H1 (cell line): ENCODE measurements at regions not wholly inside any gene's neighbourhood (a gene's known extent, or its start where the extent isn't known, plus 50 kb on each side); places are given as distances from the start of the nearest gene placed in this dataset.

ENCODE experiments used
- CTCF ChIA-PET: fragments of 300-600 bp; sonication (Branson Sonifier 250); formaldehyde crosslinking; loops from one replicate; lab custom pipeline; 2021; ENCODE audit not compliant: partially characterized antibody; lab: Charles Lee
- POLR2A ChIA-PET: fragments of 300-600 bp; sonication (Branson Sonifier 250); formaldehyde crosslinking; loops from one replicate; lab custom pipeline; 2021; ENCODE audit warnings: inconsistent platforms; ENCODE audit not compliant: partially characterized antibody; lab: Charles Lee
- DNase-seq, 2 experiments: peaks; one replicate each; pipeline versions ENCODE4 v3.0.0 to v3.0.0-alpha.2; 2010 to 2022; ENCODE audit warnings: low spot score in 2 of 2, low read depth in 1 of 2, mixed read lengths in 1 of 2
- FAIRE-seq: peaks from 2 replicates; lab custom pipeline; 2011; peaks lifted over from hg19 to GRCh38; lab: Jason Lieb, UNC
- H2AFZ ChIP-seq: 2 replicates; pipeline ENCODE4 v1.8.1; 2012; ENCODE audit warnings: low read length, inconsistent platforms
- H2AK5ac ChIP-seq: 2 replicates; pipeline ENCODE4 v1.6.1; 2013; ENCODE audit warnings: low read depth, low read length
- H2BK120ac ChIP-seq: replicated peaks from 2 replicates; pipeline ENCODE3; 2013; ENCODE audit warnings: low read depth, low read length, inconsistent platforms
- H2BK12ac ChIP-seq: 2 replicates; pipeline ENCODE4 v1.6.1; 2013; ENCODE audit warnings: low read depth, low read length
- H2BK15ac ChIP-seq: 2 replicates; pipeline ENCODE4 v1.6.1; 2013; ENCODE audit warnings: low read length
- H2BK20ac ChIP-seq: 2 replicates; pipeline ENCODE4 v1.6.1; 2013; ENCODE audit warnings: low read length
- H2BK5ac ChIP-seq: 2 replicates; pipeline ENCODE4 v1.6.1; 2013; ENCODE audit warnings: low read depth, low read length
- H3K14ac ChIP-seq: 2 replicates; pipeline ENCODE4 v1.6.1; 2013; ENCODE audit warnings: inconsistent platforms; ENCODE audit not compliant: insufficient read length
- H3K18ac ChIP-seq: 2 replicates; pipeline ENCODE4 v1.6.1; 2013; ENCODE audit warnings: low read length; ENCODE audit errors: extremely low read depth
- H3K23ac ChIP-seq: 2 replicates; pipeline ENCODE4 v1.6.1; 2013; ENCODE audit warnings: inconsistent platforms; ENCODE audit not compliant: insufficient read length
- H3K23me2 ChIP-seq: 2 replicates; pipeline ENCODE4 v1.6.1; 2013; ENCODE audit warnings: low read depth, low read length
- H3K27ac ChIP-seq: 2 replicates; pipeline ENCODE4 v1.6.1; 2011; ENCODE audit warnings: low read depth, low read length, inconsistent platforms
- H3K27me3 ChIP-seq, 4 experiments: replicated peaks in 1 of 4; 1 replicate in 1 of 4; 2 replicates in 3 of 4; pipeline versions ENCODE4 v1.6.1 to v1.8.1; 2011 to 2013; ENCODE audit warnings: low read length in 3 of 4, mild to moderate bottlenecking in 3 of 4, inconsistent platforms in 2 of 4, mixed read lengths in 2 of 4, moderate library complexity in 1 of 4; ENCODE audit not compliant: control insufficient read depth in 3 of 4, insufficient read depth in 3 of 4; ENCODE audit errors: extremely low read depth in 1 of 4
- H3K36me3 ChIP-seq, 4 experiments: 2 replicates each; pipeline versions ENCODE4 v1.6.1 to v1.8.1; 2011 to 2013; ENCODE audit warnings: mild to moderate bottlenecking in 4 of 4, low read length in 3 of 4, moderate library complexity in 2 of 4, control low read depth in 1 of 4, inconsistent platforms in 1 of 4; ENCODE audit not compliant: insufficient read depth in 4 of 4, control insufficient read depth in 2 of 4
- H3K4ac ChIP-seq: replicated peaks from 2 replicates; pipeline ENCODE3; 2013; ENCODE audit warnings: low read length, low read depth, mixed read lengths, inconsistent platforms; ENCODE audit not compliant: insufficient read length
- H3K4me1 ChIP-seq, 4 experiments: replicated peaks in 1 of 4; 1 replicate in 1 of 4; 2 replicates in 3 of 4; pipeline versions ENCODE4 v1.6.1 to v1.8.1; 2011 to 2013; ENCODE audit warnings: low read length in 3 of 4, inconsistent platforms in 2 of 4, mixed read lengths in 1 of 4; ENCODE audit not compliant: insufficient read depth in 4 of 4, control insufficient read depth in 3 of 4
- H3K4me2 ChIP-seq, 2 experiments: 2 replicates each; pipeline versions ENCODE4 v1.6.1 to v1.8.1; 2011 to 2013; ENCODE audit warnings: low read depth in 2 of 2, low read length in 2 of 2, control low read depth in 1 of 2, inconsistent platforms in 1 of 2, mild to moderate bottlenecking in 1 of 2; ENCODE audit not compliant: insufficient read depth in 1 of 2
- H3K4me3 ChIP-seq, 4 experiments: fragments of 200-600, 300-600 bp in 1 of 4; sonication (generic), shearing (Covaris generic), sonication (Bioruptor Twin) in 1 of 4; 2 replicates each; pipeline versions ENCODE4 v1.5.1 to v1.8.1; 2011 to 2016; ENCODE audit warnings: low read length in 4 of 4, low read depth in 3 of 4, control low read depth in 2 of 4, inconsistent platforms in 2 of 4, mild to moderate bottlenecking in 2 of 4, mixed read lengths in 1 of 4, moderate library complexity in 1 of 4; ENCODE audit not compliant: insufficient read depth in 2 of 4; ENCODE audit errors: extremely low read depth in 1 of 4
- H3K56ac ChIP-seq: replicated peaks from 2 replicates; pipeline ENCODE3; 2013; ENCODE audit warnings: low read depth, mild to moderate bottlenecking, mixed read lengths, low read length, inconsistent platforms; ENCODE audit not compliant: insufficient read length
- H3K79me1 ChIP-seq: 2 replicates; pipeline ENCODE4 v1.6.1; 2013; ENCODE audit warnings: low read depth, low read length, control low read depth
- H3K79me2 ChIP-seq, 2 experiments: 2 replicates each; pipeline versions ENCODE4 v1.6.1 to v1.8.1; 2012 to 2013; ENCODE audit warnings: low read length in 2 of 2, mild to moderate bottlenecking in 2 of 2, inconsistent platforms in 1 of 2; ENCODE audit not compliant: insufficient read depth in 2 of 2, control insufficient read depth in 1 of 2
- H3K9ac ChIP-seq, 4 experiments: replicated peaks in 1 of 4; 1 replicate in 1 of 4; 2 replicates in 3 of 4; pipeline versions ENCODE4 v1.6.1 to v1.8.1; 2011 to 2013; ENCODE audit warnings: low read depth in 3 of 4, low read length in 3 of 4, control low read depth in 2 of 4, mild to moderate bottlenecking in 2 of 4, moderate library complexity in 2 of 4, inconsistent platforms in 1 of 4; ENCODE audit errors: extremely low read depth in 1 of 4
- H3K9me3 ChIP-seq, 2 experiments: 2 replicates each; pipeline versions ENCODE4 v1.6.1 to v1.8.1; 2012 to 2013; ENCODE audit warnings: mild to moderate bottlenecking in 2 of 2, moderate library complexity in 2 of 2, control low read depth in 1 of 2, inconsistent platforms in 1 of 2, low read depth in 1 of 2, low read length in 1 of 2, mixed read lengths in 1 of 2; ENCODE audit not compliant: insufficient read depth in 2 of 2
- H4K20me1 ChIP-seq, 2 experiments: replicated peaks in 1 of 2; 2 replicates each; pipeline versions ENCODE3 to v1.8.1; 2011 to 2013; ENCODE audit warnings: inconsistent platforms in 2 of 2, low read length in 2 of 2, mild to moderate bottlenecking in 1 of 2; ENCODE audit not compliant: insufficient read depth in 2 of 2, control insufficient read depth in 1 of 2
- H4K5ac ChIP-seq: 2 replicates; pipeline ENCODE4 v1.6.1; 2013; ENCODE audit warnings: low read length, low read depth, mixed read lengths, inconsistent platforms; ENCODE audit not compliant: insufficient read length
- H4K8ac ChIP-seq: 2 replicates; pipeline ENCODE4 v1.8.0; 2013; ENCODE audit warnings: mild to moderate bottlenecking, moderate library complexity, low read length, inconsistent platforms; ENCODE audit not compliant: insufficient read depth; ENCODE audit errors: extremely low read depth
- H4K91ac ChIP-seq: replicated peaks from 2 replicates; pipeline ENCODE3; 2013; ENCODE audit warnings: low read length, mixed read lengths, inconsistent platforms; ENCODE audit not compliant: insufficient read length
- SAP30 ChIP-seq: fragments of 300-600 bp; sonication (generic); IDR thresholded peaks from 2 replicates; pipeline ENCODE4 v1.7.1; 2012; ENCODE audit warnings: low read length, moderate library complexity, mild to moderate bottlenecking, inconsistent platforms; ENCODE audit not compliant: insufficient read depth, insufficient replicate concordance
- WGBS, 2 experiments: shearing (Covaris generic) in 1 of 2; methylation state at CpG; one replicate each; pipeline versions ENCODE4 v1.1.6 to v1.1.7; 2013 to 2015; ENCODE audit warnings: low lambda C conversion rate in 2 of 2, mixed read lengths in 2 of 2, inconsistent platforms in 1 of 2, low coverage in 1 of 2, missing lambda C conversion rate in 1 of 2; ENCODE audit not compliant: insufficient replicate concordance in 2 of 2, insufficient coverage in 1 of 2, insufficient read length in 1 of 2; ENCODE audit errors: extremely low coverage in 1 of 2, missing lambda C conversion rate in 1 of 2; 5-methylcytosine and 5-hydroxymethylcytosine counted together

GRCh38 chr2:204237416-204237815 lies 300.9 kb downstream of the ICOS start:
- no peak for TF ChIP-seq SAP30
- DNase-seq (no peak), FAIRE-seq (no peak)
- H4K91ac ChIP-seq = no peak overlapping the region
- WGBS, 2 experiments = 74% methylated on average over 4 of the region's 4 CpGs; no CpG with 5 or more reads in 1 of the 2 experiments
- no peaks in the 10 kb centered on the region for H3K4me1 ChIP-seq
- no peak overlapping the region for H4K8ac ChIP-seq
- no peak overlapping the region for H2BK5ac ChIP-seq
- H3K4me2 ChIP-seq = no peak overlapping the region
- H3K36me3 ChIP-seq = no peaks in the 10 kb centered on the region
- H3K4me3 ChIP-seq = no peak overlapping the region
- H2BK20ac ChIP-seq = no peak overlapping the region
- no peak overlapping the region for H2BK12ac ChIP-seq
- ChIA-PET CTCF (interaction anchor here (0.8 kb wide), 1 partner anchor 13 kb away, joined by 3 read pairs; no protein-coding TSS in a partner anchor), POLR2A (no interaction called here)
- no peaks in the 10 kb centered on the region for H3K79me2 ChIP-seq
- H2BK15ac ChIP-seq = no peak overlapping the region
- H3K9me3 ChIP-seq = no peaks in the 10 kb centered on the region
- no peak overlapping the region for H2AK5ac ChIP-seq
- H3K23me2 ChIP-seq = no peaks in the 10 kb centered on the region
- no peak overlapping the region for H2BK120ac ChIP-seq
- H4K5ac ChIP-seq = no peak overlapping the region
- no peak overlapping the region for H3K9ac ChIP-seq
- no peak overlapping the region for H3K14ac ChIP-seq
- H3K23ac ChIP-seq = no peak overlapping the region
- no peaks in the 10 kb centered on the region for H3K27me3 ChIP-seq
- H3K79me1 ChIP-seq = no peaks in the 10 kb centered on the region
- no peak overlapping the region for H3K18ac ChIP-seq
- no peaks in the 10 kb centered on the region for H4K20me1 ChIP-seq
- H3K27ac ChIP-seq = no peak overlapping the region
- H3K56ac ChIP-seq = no peak overlapping the region
- H2AFZ ChIP-seq = no peak overlapping the region
- no peak overlapping the region for H3K4ac ChIP-seq
